Prostate gland (tissue), 2 donors: ENCODE measurements at regions not wholly inside any gene's neighbourhood (a gene's known extent, or its start where the extent isn't known, plus 50 kb on each side); places are given as distances from the start of the nearest gene placed in this dataset.

Experiments
- CTCF ChIP-seq, 4 experiments: fragments of 200-600 bp in 2 of 4; fragments of 450-650 bp in 2 of 4; sonication (generic) in 2 of 4; IDR thresholded peaks; 1 replicate in 3 of 4; 2 replicates in 1 of 4; pipeline ENCODE4 v1.5.1; 2016 to 2019; ENCODE audit warnings: antibody characterized with exemption in 4 of 4, mild to moderate bottlenecking in 2 of 4, moderate library complexity in 2 of 4
- POLR2AphosphoS5 ChIP-seq: sonication (generic); formaldehyde crosslinking; IDR thresholded peaks from one replicate; pipeline ENCODE4 v1.6.1; 2017; ENCODE audit warnings: antibody characterized with exemption

GRCh38 chr2:52765735-52766134, 1001.9 kb upstream of the CHAC2 start:
- TF ChIP-seq CTCF (IDR thresholded peaks at IDR 0.05) (no peak), POLR2AphosphoS5 (no peak)
